Cerebellar nuclear complex (tissue), 1 donor: ENCODE measurements at regions not wholly inside any gene's neighbourhood (a gene's known extent, or its start where the extent isn't known, plus 50 kb on each side); places are given as distances from the start of the nearest gene placed in this dataset.
A peak's percentile ranks its signal among the peaks of the same experiment; 100 is the strongest.
"Not testable (repeated sequence)": the region's sequence is repeated elsewhere in the genome, so short reads cannot be mapped to it uniquely, and the experiment has no call there.

Source experiments
- DNase-seq, 2 experiments: peaks; one replicate each; lab custom pipeline; 2025; lab: John Stamatoyannopoulos, UW

- no peak for DNase-seq
Observed at GRCh38 chr6:119957195-119957594, 607.6 kb upstream of the MAN1A1 start.

GRCh38 chr6:119952696-119953095 lies 603.1 kb upstream of the MAN1A1 start:
- DNase-seq: no peak

- no peak for DNase-seq
Observed at GRCh38 chr6:119950681-119951080, 601.1 kb upstream of the MAN1A1 start.

- DNase-seq: no peak
Observed at GRCh38 chr6:119942078-119942752, 592.7 kb upstream of the MAN1A1 start.

- DNase-seq: no peak
Observed at GRCh38 chr6:119938752-119939151, 589.2 kb upstream of the MAN1A1 start.

GRCh38 chr6:119934816-119935215 lies 585.3 kb upstream of the MAN1A1 start:
- no peak for DNase-seq

- no peak for DNase-seq
Observed at GRCh38 chr6:119929121-119929520, 579.6 kb upstream of the MAN1A1 start.

- not testable (repeated sequence) for DNase-seq
Observed at GRCh38 chr6:119924888-119925287, 575.3 kb upstream of the MAN1A1 start.

GRCh38 chr6:119922814-119923213 lies 573.3 kb upstream of the MAN1A1 start:
- no peak for DNase-seq

- DNase-seq: no peak
Observed at GRCh38 chr6:119921491-119922010, 572.0 kb upstream of the MAN1A1 start.

- DNase-seq: no peak
Observed at GRCh38 chr6:119917186-119917585, 567.6 kb upstream of the MAN1A1 start.

GRCh38 chr6:119915971-119916370 lies 566.4 kb upstream of the MAN1A1 start:
- DNase-seq: no peak

GRCh38 chr6:119908157-119908556 lies 558.6 kb upstream of the MAN1A1 start:
- DNase-seq: no peak

- no peak for DNase-seq
Observed at GRCh38 chr6:119902681-119903080, 553.1 kb upstream of the MAN1A1 start.

GRCh38 chr6:119896806-119897205 lies 547.2 kb upstream of the MAN1A1 start:
- no peak for DNase-seq

- no peak for DNase-seq
Observed at GRCh38 chr6:119895626-119896025, 546.1 kb upstream of the MAN1A1 start.

GRCh38 chr6:119894811-119895210 lies 545.2 kb upstream of the MAN1A1 start:
- DNase-seq: no peak

GRCh38 chr6:119891644-119892043 lies 542.1 kb upstream of the MAN1A1 start:
- DNase-seq: no peak

GRCh38 chr6:119891206-119891605 lies 541.6 kb upstream of the MAN1A1 start:
- DNase-seq: no peak

- DNase-seq: no peak
Observed at GRCh38 chr6:119890470-119890869, 540.9 kb upstream of the MAN1A1 start.

GRCh38 chr6:119887666-119888065 lies 538.1 kb upstream of the MAN1A1 start:
- DNase-seq: peak; percentile 1 to 61

- no peak for DNase-seq
Observed at GRCh38 chr6:119881416-119881815, 531.9 kb upstream of the MAN1A1 start.

GRCh38 chr6:119880840-119881239 lies 531.3 kb upstream of the MAN1A1 start:
- no peak for DNase-seq

GRCh38 chr6:119879731-119880130 lies 530.2 kb upstream of the MAN1A1 start:
- DNase-seq: no peak
